Mammary epithelial cell (primary cell): ENCODE measurements at regions not wholly inside any gene's neighbourhood (a gene's known extent, or its start where the extent isn't known, plus 50 kb on each side); places are given as distances from the start of the nearest gene placed in this dataset.

Experiments used
- CTCF ChIP-seq, 2 donors: IDR thresholded peaks in 1 of 2; conservative IDR thresholded peaks in 1 of 2; 2 replicates each; pipeline ENCODE4 v1.5.1; 2011 to 2012; ENCODE audit warnings: inconsistent platforms in 2 of 2, low read length in 2 of 2, mild to moderate bottlenecking in 2 of 2, control low read depth in 1 of 2, low read depth in 1 of 2; ENCODE audit not compliant: insufficient read depth in 1 of 2; ENCODE audit errors: extremely low read depth in 1 of 2
- EZH2 ChIP-seq: IDR thresholded peaks from 2 replicates; pipeline ENCODE4 v1.6.1; 2012; ENCODE audit warnings: low read length, inconsistent platforms, borderline replicate concordance

DNA sequence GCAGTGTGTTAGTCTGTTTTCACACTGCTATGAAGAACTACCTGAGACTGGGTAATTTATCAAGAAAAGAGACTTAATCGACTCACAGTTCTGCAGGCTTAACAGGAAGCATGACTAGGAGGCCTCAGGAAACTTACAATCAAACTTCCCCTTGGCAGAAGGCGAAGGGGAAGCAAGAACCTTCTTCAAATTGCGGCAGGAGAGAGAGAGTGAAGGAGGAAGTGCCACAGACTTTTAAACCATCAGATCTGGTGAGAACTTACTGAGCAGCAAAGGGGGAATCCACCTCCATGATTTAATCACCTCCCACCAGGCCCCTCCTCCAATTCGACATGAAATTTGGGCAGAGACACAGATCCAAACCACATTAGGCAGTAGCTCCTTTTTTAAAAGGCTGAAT is 59.2 kb upstream of the LEF1 start:
- TF ChIP-seq CTCF (conservative IDR thresholded peaks at IDR 0.05 in 1 of 2, IDR thresholded peaks at IDR 0.05 in 1 of 2; ENCODE audit: extremely low read depth in 1 of 2, insufficient read depth in 1 of 2, low read depth in 1 of 2, low read length in 2 of 2), result no peak
- TF ChIP-seq EZH2, result no peak
